Breast epithelium (tissue), 4 donors: ENCODE measurements at regions not wholly inside any gene's neighbourhood (a gene's known extent, or its start where the extent isn't known, plus 50 kb on each side); places are given as distances from the start of the nearest gene placed in this dataset.

Experiments
- DNase-seq, 2 donors: peaks; one replicate each; pipeline ENCODE4 v3.0.0-alpha.2; 2019; ENCODE audit warnings: low spot score in 2 of 2
- H3K27ac ChIP-seq, 2 donors: fragments of 200-600 bp; sonication (generic) in 1 of 2; one replicate each; pipeline ENCODE4 v1.5.1; 2016 to 2019; ENCODE audit warnings: mild to moderate bottlenecking in 1 of 2
- H3K27me3 ChIP-seq, 2 donors: fragments of 200-600 bp; sonication (generic) in 1 of 2; one replicate each; pipeline versions ENCODE4 v1.5.1 to v1.6.0; 2017 to 2019; ENCODE audit warnings: control low read depth in 1 of 2, mild to moderate bottlenecking in 1 of 2
- H3K36me3 ChIP-seq: fragments of 200-600 bp; one replicate; pipeline ENCODE4 v1.5.1; 2019
- H3K4me1 ChIP-seq, 2 donors: fragments of 200-600 bp; sonication (generic); one replicate each; pipeline ENCODE4 v1.5.1; 2016 to 2019; ENCODE audit warnings: control low read depth in 1 of 2
- H3K4me3 ChIP-seq, 3 donors: fragments of 200-600 bp; sonication (generic); 1 replicate in 2 of 3; 2 replicates in 1 of 3; pipeline ENCODE4 v1.5.1; 2016 to 2019; ENCODE audit warnings: mild to moderate bottlenecking in 3 of 3, moderate library complexity in 2 of 3
- H3K9me3 ChIP-seq, 2 donors: fragments of 200-600 bp; sonication (generic) in 1 of 2; one replicate each; pipeline ENCODE4 v1.5.1; 2016 to 2019; ENCODE audit warnings: control low read depth in 1 of 2
- POLR2A ChIP-seq: fragments of 450-650 bp; IDR thresholded peaks from one replicate; pipeline ENCODE4 v1.6.1; 2016; ENCODE audit warnings: antibody characterized with exemption, mild to moderate bottlenecking, moderate library complexity
- POLR2AphosphoS5 ChIP-seq, 3 donors: sonication (generic); formaldehyde crosslinking; IDR thresholded peaks; one replicate each; pipeline ENCODE4 v1.6.1; 2017; ENCODE audit warnings: antibody characterized with exemption in 3 of 3
- intact Hi-C: fragments of 100-400 bp; cut with DNase I; formaldehyde crosslinking; loops from one replicate; pipeline ENCODE4 v1.15.1; 2023; ENCODE audit warnings: low total_unique reads
- TF ChIP-seq, protein P1 (sequence below), 3 donors: fragments of 450-650 bp; IDR thresholded peaks; one replicate each; pipeline ENCODE4 v1.5.1; 2016 to 2017; ENCODE audit warnings: antibody characterized with exemption in 3 of 3, mild to moderate bottlenecking in 3 of 3, moderate library complexity in 3 of 3

DNA sequence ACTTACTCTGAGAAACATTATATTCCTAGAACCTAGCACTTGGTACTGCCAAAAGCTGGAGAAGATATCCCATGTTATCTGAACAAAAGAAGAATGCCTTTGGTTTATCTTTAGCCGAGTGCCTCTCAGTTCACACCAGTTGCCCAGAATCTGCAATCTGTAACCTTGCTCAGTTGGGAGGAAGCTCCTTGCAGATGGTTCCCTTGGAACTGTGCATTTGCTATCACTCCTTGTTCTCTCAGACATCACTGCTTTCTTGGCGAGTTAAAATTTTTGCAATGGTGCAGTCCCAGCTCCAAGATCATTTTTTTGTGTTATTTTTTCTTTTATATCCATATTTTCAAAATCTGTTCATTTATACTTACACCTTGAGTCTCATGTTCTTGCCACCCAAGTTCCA lies 446.5 kb downstream of the KCNJ2 start:
- H3K9me3 ChIP-seq = no peaks in the 10 kb centered on the region
- intact Hi-C loops = no loop called here
- TF ChIP-seq POLR2AphosphoS5 (IDR thresholded peaks at IDR 0.05) (no peak), POLR2A (no peak)
- TF ChIP-seq, protein P1, sequence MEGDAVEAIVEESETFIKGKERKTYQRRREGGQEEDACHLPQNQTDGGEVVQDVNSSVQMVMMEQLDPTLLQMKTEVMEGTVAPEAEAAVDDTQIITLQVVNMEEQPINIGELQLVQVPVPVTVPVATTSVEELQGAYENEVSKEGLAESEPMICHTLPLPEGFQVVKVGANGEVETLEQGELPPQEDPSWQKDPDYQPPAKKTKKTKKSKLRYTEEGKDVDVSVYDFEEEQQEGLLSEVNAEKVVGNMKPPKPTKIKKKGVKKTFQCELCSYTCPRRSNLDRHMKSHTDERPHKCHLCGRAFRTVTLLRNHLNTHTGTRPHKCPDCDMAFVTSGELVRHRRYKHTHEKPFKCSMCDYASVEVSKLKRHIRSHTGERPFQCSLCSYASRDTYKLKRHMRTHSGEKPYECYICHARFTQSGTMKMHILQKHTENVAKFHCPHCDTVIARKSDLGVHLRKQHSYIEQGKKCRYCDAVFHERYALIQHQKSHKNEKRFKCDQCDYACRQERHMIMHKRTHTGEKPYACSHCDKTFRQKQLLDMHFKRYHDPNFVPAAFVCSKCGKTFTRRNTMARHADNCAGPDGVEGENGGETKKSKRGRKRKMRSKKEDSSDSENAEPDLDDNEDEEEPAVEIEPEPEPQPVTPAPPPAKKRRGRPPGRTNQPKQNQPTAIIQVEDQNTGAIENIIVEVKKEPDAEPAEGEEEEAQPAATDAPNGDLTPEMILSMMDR (IDR thresholded peaks at IDR 0.05) = no peak
- H3K4me3 ChIP-seq = no peak overlapping the region
- H3K4me1 ChIP-seq = no peaks in the 10 kb centered on the region
- H3K27ac ChIP-seq = no peak overlapping the region
- no peaks in the 10 kb centered on the region for H3K36me3 ChIP-seq
- H3K27me3 ChIP-seq = no peaks in the 10 kb centered on the region
- DNase-seq = no peak

DNA sequence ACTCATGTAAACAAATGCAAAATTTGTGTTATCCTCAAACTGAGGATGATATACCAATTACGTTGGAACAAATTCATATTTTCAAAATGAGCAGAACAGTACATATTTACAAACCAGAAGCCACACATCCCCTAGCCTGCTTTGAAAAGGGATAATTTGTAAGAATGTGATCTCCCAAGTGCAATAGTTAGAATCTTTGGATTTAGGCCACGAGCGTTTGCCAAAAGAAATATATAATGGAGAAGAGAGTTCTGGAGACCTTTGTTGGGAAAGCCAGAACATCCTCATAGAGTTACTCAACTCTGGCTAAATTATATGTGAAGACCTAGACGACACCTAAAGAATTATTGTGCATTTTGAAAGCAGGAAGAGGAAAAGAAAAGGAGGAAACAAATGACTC lies 449.3 kb downstream of the KCNJ2 start:
- H3K4me1 ChIP-seq = no peaks in the 10 kb centered on the region
- H3K27ac ChIP-seq = no peak overlapping the region
- H3K4me3 ChIP-seq = no peak overlapping the region
- TF ChIP-seq, protein P1 (IDR thresholded peaks at IDR 0.05) = no peak
- TF ChIP-seq POLR2AphosphoS5 (IDR thresholded peaks at IDR 0.05) (no peak), POLR2A (no peak)
- no peaks in the 10 kb centered on the region for H3K27me3 ChIP-seq
- intact Hi-C loops = no loop called here
- no peaks in the 10 kb centered on the region for H3K9me3 ChIP-seq
- no peak for DNase-seq
- H3K36me3 ChIP-seq = no peaks in the 10 kb centered on the region

DNA sequence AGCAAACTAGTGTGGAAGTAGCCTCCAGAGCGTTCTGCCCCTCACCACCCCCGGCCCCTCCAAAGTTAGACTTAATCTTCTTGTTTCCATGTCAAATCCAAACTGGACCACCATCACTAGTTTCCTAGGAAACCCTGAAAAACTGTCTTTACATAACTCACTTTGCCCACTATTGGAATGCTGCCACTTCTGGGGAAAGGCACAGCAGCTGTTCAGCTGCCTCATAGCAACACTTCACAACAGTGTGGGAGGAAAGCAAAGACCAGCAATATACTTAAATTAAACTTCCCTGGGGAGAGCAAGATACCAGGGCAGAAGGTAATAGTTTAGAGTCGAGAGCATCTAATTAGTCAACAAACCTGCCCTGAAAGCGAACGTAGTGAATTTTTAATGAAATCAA lies 452.2 kb downstream of the KCNJ2 start:
- H3K4me3 ChIP-seq = no peak overlapping the region
- no peaks in the 10 kb centered on the region for H3K4me1 ChIP-seq
- DNase-seq = no peak
- no peak for TF ChIP-seq POLR2AphosphoS5 (IDR thresholded peaks at IDR 0.05)
- TF ChIP-seq, protein P1 (IDR thresholded peaks at IDR 0.05) = no peak
- TF ChIP-seq POLR2A = no peak
- no peaks in the 10 kb centered on the region for H3K27me3 ChIP-seq
- intact Hi-C loops = no loop called here
- H3K36me3 ChIP-seq = no peaks in the 10 kb centered on the region
- H3K9me3 ChIP-seq = no peaks in the 10 kb centered on the region
- no peak overlapping the region for H3K27ac ChIP-seq

DNA sequence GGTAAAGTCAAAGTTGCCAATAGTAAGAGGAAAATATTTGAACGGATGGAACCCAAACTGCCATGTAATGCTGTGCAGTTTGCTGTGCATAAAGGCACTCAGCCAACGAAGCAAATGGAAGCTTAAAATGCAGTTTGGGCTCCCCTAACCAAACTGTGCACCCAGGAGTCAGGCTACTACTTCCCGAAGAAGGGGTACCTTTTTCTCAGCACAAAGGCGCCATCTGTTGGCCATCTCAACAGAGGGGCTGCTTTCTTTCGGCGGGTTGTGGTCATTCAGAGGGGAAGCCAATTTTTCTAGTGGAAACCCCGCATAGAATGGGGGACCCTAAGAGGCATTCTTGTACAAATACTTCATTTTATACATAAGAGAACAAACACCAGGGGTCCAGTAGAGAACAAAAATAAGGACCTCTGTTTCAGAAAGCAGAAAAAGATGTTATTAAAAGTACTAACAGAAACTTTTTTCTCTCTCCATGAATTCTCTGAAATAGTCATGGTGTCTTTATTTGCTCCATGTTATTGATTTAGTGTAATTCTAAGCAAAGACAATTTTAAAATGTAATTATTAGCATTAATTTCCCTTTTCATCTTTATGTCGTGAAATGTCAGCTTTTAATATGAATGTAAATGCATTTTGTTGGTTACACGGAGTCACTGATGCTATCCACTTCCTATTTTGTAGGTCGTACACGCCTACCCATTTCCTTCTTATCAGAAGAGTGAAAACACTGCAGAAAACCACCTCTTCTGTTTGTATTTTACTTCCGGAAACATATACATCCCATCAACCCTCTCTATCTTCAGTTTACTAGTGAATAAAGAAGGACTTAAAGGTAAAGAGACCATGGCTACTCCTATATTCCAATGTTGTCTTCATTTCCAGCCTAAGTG lies 453.3 kb downstream of the KCNJ2 start:
- Histone ChIP-seq H3K27me3 (no peaks in the 10 kb centered on the region), H3K9me3 (no peaks in the 10 kb centered on the region), H3K4me1 (no peaks in the 10 kb centered on the region), H3K4me3 (no peak overlapping the region), H3K27ac (no peak overlapping the region), H3K36me3 (no peaks in the 10 kb centered on the region)
- DNase-seq = no peak
- TF ChIP-seq, protein P1 (IDR thresholded peaks at IDR 0.05) = peak; percentile 28 to 47 (median 32)
- no peak for TF ChIP-seq POLR2A
- intact Hi-C loops = no loop called here

DNA sequence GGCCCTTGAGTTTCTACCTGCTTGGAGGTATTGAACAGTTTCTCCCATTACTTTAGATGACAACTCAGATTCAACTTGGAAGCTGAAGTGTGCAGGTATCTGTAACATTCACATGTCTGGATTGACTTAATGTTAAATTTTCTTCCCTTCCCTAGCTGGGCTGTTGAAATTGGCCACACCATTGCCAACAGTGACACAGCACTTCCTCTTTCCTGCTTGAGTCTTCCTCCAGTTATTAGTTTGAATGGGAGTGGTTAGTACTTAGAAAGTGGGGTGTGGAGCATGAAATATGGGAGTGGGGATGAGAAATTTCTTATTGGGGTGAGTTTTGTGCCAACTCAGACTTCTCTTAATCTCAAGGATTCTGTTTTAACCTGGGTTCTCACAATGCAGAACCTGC lies 454.9 kb downstream of the KCNJ2 start:
- no peaks in the 10 kb centered on the region for H3K27me3 ChIP-seq
- no peak overlapping the region for H3K4me3 ChIP-seq
- intact Hi-C loops = no loop called here
- no peak overlapping the region for H3K27ac ChIP-seq
- TF ChIP-seq POLR2AphosphoS5 (IDR thresholded peaks at IDR 0.05) = no peak
- TF ChIP-seq, protein P1 (IDR thresholded peaks at IDR 0.05) = no peak
- no peak for TF ChIP-seq POLR2A
- no peaks in the 10 kb centered on the region for H3K9me3 ChIP-seq
- H3K4me1 ChIP-seq = no peaks in the 10 kb centered on the region
- DNase-seq = no peak
- no peaks in the 10 kb centered on the region for H3K36me3 ChIP-seq
